ENCODE measurements at regions not wholly inside any gene's neighbourhood (a gene's known extent, or its start where the extent isn't known, plus 50 kb on each side); places are given as distances from the start of the nearest gene placed in this dataset.
A peak's percentile ranks its signal among the peaks of the same experiment; 100 is the strongest.
"Not testable (repeated sequence)": the region's sequence is repeated elsewhere in the genome, so short reads cannot be mapped to it uniquely, and the experiment has no call there.

- not testable (repeated sequence) for DNase-seq (ENCODE audit: low read depth)
Measured at GRCh38 chr19:21668072-21668773, 99.2 kb downstream of the ZNF100 start.

- DNase-seq (ENCODE audit: low read depth), result no peak
Measured at GRCh38 chr19:21655540-21656126, 111.7 kb downstream of the ZNF100 start.

DNA sequence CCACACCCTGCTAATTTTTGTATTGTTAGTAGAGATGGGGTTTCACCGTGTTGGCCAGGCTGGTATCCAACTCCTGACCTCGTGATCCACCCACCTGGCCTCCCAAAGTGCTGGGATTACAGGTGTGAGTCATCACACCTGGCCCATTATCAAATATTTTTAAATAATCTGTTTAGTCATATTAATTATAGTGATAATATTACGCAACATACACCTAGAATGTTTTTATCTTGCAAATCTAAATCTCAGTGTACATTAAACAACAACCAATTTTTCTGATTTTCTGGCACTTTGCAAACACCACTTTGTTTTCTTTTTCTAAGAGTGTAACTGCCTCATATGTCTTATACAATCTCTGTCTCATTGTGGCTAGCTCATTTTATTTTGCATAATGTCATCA lies 115.9 kb downstream of the ZNF100 start:
- not testable (repeated sequence) for DNase-seq (ENCODE audit: low read depth)

- no peak for DNase-seq (ENCODE audit: low read depth)
Measured at GRCh38 chr19:21638776-21639175, 128.6 kb downstream of the ZNF100 start.

DNA sequence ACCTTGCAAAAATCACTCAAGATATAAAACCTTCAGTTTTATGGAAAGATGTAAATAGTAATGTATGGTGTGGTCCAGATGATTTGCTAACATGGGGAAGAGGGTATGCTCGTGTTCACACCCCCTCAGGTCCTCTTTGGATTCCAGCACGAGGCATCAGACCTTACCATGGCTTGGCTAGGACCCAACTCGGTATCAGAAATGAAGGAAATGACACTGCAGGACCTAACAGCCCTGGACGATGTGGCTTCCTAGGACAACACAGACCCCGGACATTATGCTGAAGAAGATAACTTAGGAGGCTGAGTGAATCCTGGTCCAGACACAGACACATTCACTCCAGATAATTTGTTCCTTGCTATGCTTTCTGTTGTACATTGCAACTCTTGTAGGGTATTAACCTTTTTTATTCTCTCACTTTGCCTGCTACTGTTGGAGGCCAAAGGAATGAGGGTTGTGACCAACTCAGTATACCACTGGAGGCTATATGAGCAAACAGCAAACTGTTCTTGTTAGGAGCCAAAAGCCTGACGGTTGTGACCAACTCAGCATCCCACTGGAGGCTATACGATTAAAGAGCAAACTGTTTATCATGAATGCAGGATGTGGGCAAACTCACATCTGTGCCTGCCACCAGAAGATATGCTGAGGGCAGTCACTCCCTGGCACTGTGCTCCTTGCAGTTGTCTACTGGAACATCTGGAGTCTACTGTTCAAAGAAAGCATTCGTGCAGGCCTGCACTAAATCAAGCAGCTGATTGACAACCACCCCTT lies 121.7 kb downstream of the ZNF429 start:
- no peak for DNase-seq (ENCODE audit: low read depth)

DNA sequence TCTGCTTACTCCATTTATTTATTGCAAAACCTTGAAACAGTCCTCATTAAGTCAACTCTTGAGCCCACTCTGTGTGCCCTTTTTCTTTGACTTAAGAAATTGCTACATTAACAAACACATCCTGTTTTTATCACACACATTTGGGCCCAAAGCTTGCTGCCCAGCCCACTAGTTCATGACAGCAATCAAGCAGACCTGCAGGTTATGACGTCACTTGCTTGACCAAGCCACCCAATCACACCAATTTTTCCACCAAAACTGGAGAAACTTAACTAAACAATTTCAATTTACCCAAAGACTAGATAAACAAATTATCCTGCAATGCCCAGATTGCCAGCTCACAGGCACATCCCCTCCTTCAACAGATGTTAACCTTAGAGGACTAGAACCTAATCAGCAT lies 120.7 kb downstream of the ZNF429 start:
- no peak for DNase-seq (ENCODE audit: low read depth)

GRCh38 chr19:21622920-21623319 lies 117.5 kb downstream of the ZNF429 start:
- no peak for DNase-seq (ENCODE audit: low read depth)

- DNase-seq (ENCODE audit: low read depth), result no peak
Measured at GRCh38 chr19:21621671-21622070, 116.3 kb downstream of the ZNF429 start.

DNA sequence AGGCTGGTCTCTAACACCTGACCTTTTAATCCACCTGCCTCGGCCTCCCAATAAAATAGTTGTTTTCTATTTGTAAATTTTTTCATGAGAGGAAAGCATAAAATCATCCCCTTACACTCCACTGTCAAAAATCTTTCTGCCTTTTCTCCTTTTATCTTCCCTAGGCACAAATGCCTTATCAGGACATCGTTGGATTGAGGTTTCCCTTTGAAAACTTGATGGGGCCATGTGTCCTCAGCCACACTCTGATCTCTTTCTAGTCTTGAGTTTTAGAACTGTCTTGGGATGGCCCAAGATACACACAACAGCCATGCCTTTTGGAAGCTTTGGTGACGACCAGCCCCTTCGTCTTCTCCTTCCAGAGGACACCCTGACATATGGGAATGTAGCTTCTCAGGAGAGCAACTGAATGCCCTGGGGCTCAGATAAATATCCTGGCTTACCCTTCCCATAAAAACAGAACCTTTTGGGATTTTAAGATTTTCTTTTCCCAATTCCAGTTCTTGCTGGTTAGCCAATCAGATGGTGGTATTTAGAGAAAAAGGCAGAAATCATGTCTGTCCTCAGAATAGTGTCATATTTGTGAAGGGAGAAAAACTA lies 112.4 kb downstream of the ZNF429 start:
- no peak for DNase-seq (ENCODE audit: low read depth)

GRCh38 chr19:21614776-21615175 lies 109.4 kb downstream of the ZNF429 start:
- not testable (repeated sequence) for DNase-seq (ENCODE audit: low read depth)

- DNase-seq (ENCODE audit: low read depth), result not testable (repeated sequence)
Measured at GRCh38 chr19:21613201-21613600, 107.8 kb downstream of the ZNF429 start.

- DNase-seq (ENCODE audit: low read depth), result no peak
Measured at GRCh38 chr19:21612403-21612872, 107.0 kb downstream of the ZNF429 start.

DNA sequence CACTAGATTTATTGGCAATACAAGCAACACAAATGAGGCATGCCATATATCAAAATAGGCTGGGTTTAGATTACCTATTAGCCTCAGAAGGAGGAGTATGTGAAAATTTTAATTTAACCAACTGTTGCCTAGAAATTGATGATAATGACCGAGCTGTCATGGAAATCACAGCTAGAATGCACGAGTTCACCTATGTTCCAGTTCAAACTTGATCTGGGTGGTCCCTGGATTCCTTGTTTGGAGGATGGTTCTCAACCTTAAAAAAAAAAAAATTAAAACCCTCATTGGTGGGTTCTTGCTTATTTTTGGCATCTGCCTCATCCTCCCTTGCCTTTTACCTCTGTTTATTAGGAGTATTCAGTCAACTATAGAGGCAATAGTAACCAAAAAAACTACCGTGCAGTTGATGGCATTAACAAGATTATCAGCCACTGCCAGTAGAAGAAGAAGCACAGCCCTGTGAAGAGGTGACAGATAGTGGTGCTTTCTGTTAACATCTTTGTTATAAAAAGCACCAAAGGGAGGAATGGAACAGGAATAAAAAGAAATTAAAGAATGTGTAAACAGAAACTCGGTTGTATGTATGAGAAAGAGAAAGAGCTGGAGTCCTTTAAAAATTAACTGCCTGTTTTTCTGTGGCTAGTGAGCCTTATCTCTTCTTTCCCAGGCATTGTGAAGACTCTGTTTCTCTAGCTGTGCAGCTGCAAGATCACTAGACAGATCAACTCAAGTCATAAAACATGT lies 106.4 kb downstream of the ZNF429 start:
- no peak for DNase-seq (ENCODE audit: low read depth)

- DNase-seq (ENCODE audit: low read depth), result no peak
Measured at GRCh38 chr19:21610787-21611186, 105.4 kb downstream of the ZNF429 start.

- no peak for DNase-seq (ENCODE audit: low read depth)
Measured at GRCh38 chr19:21610341-21610740, 104.9 kb downstream of the ZNF429 start.

DNA sequence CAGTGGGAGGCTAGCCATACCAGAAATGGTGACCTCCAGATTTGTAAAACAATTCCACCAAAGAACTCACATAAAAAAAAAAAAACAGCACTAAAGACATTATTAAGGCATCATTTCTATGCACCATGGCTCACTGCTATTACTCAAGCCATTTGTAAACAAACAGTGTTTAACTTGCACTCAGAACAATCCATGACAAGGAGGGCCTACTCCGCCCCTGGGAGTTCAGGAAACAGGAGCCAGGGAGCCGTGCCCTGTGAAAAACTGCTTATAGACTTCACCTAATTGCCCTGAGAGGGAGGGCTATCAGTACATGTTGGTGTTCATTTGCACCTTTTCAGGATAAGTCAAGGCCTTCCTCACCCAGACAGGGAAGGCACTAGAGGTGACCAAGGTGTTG lies 103.2 kb downstream of the ZNF429 start:
- DNase-seq (ENCODE audit: low read depth), result no peak

DNA sequence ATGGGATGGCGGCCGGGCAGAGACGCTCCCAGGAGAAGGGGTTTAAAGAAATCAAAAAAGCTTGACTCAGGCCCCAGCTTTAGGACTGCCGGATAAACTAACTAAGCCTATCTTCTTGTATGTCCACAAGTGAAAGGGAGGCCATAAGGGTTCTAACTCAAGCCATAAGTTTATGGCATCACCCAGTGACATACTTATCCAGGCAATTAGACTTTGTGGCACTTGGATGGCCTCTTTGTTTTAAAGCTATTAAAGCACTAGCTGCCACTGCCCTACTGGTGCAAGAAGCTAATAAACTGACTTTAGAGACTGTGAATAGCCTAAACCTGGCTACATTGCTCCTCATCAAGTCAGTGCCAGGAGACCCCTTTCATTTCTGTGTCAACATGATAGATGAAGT lies 102.0 kb downstream of the ZNF429 start:
- no peak for DNase-seq (ENCODE audit: low read depth)

GRCh38 chr19:21607011-21607410 lies 101.6 kb downstream of the ZNF429 start:
- not testable (repeated sequence) for DNase-seq (ENCODE audit: low read depth)

DNA sequence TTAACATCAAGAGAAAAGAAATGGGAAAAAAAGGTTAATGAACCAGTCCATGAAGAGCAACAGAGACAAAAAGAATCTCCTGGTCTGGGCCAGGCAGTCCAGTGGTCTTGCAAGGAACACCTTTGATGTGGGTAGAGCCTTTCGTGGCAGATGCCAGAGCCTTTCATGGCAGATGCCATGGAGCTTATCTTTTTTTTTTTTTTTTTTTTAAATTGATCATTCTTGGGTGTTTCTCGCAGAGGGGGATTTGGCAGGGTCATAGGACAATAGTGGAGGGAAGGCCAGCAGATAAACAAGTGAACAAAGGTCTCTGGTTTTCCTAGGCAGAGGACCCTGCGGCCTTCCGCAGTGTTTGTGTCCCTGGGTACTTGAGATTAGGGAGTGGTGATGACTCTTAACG lies 100.9 kb downstream of the ZNF429 start:
- not testable (repeated sequence) for DNase-seq (ENCODE audit: low read depth)

- DNase-seq (ENCODE audit: low read depth), result peak; percentile 13
Measured at GRCh38 chr19:21604951-21605476, 99.6 kb downstream of the ZNF429 start.

Data from amniotic epithelial cell (primary cell).